SHP77 (cell line): ENCODE measurements at regions not wholly inside any gene's neighbourhood (a gene's known extent, or its start where the extent isn't known, plus 50 kb on each side); places are given as distances from the start of the nearest gene placed in this dataset.
A peak's percentile ranks its signal among the peaks of the same experiment; 100 is the strongest.
"Not testable (repeated sequence)": the region's sequence is repeated elsewhere in the genome, so short reads cannot be mapped to it uniquely, and the experiment has no call there.

Experiments
- DNase-seq, 2 experiments: peaks; one replicate each; lab custom pipeline; 2025; lab: John Stamatoyannopoulos, UW

- no peak for DNase-seq
Measured at GRCh38 chr13:65943024-65943423, 1287.1 kb downstream of the PCDH9 start.

GRCh38 chr13:65940720-65941119 is 1289.4 kb downstream of the PCDH9 start:
- peak; percentile 79 to 90 for DNase-seq

GRCh38 chr13:65937251-65937650 is 1292.9 kb downstream of the PCDH9 start:
- DNase-seq: no peak

- DNase-seq: no peak
Measured at GRCh38 chr13:65936249-65936648, 1293.9 kb downstream of the PCDH9 start.

GRCh38 chr13:65932587-65933239 is 1297.4 kb downstream of the PCDH9 start:
- DNase-seq: no peak

- DNase-seq: no peak
Measured at GRCh38 chr13:65932013-65932412, 1298.1 kb downstream of the PCDH9 start.

GRCh38 chr13:65929436-65929835 is 1300.7 kb downstream of the PCDH9 start:
- DNase-seq: no peak

GRCh38 chr13:65926750-65927171 is 1303.4 kb downstream of the PCDH9 start:
- peak; percentile 69 to 79 for DNase-seq

- DNase-seq: not testable (repeated sequence)
Measured at GRCh38 chr13:65922846-65923245, 1307.3 kb downstream of the PCDH9 start.

GRCh38 chr13:65921933-65922332 is 1308.2 kb downstream of the PCDH9 start:
- no peak for DNase-seq

GRCh38 chr13:65917731-65918130 is 1312.4 kb downstream of the PCDH9 start:
- DNase-seq: no peak

GRCh38 chr13:65915195-65915594 is 1314.9 kb downstream of the PCDH9 start:
- DNase-seq: peak in 1 of 2 experiments; percentile 32

GRCh38 chr13:65914716-65915115 is 1315.4 kb downstream of the PCDH9 start:
- no peak for DNase-seq

GRCh38 chr13:65913173-65913572 is 1317.0 kb downstream of the PCDH9 start:
- DNase-seq: no peak

GRCh38 chr13:65912516-65912915 is 1317.6 kb downstream of the PCDH9 start:
- no peak for DNase-seq

- DNase-seq: no peak
Measured at GRCh38 chr13:65911546-65912193, 1318.5 kb downstream of the PCDH9 start.

GRCh38 chr13:65909501-65909900 is 1320.6 kb downstream of the PCDH9 start:
- no peak for DNase-seq

GRCh38 chr13:65907666-65908525 is 1322.2 kb downstream of the PCDH9 start:
- DNase-seq: no peak

- DNase-seq: no peak
Measured at GRCh38 chr13:65901723-65902122, 1328.4 kb downstream of the PCDH9 start.

- DNase-seq: no peak
Measured at GRCh38 chr13:65894049-65894448, 1336.1 kb downstream of the PCDH9 start.

GRCh38 chr13:65892859-65893258 is 1337.3 kb downstream of the PCDH9 start:
- no peak for DNase-seq

GRCh38 chr13:65889368-65889767 is 1340.8 kb downstream of the PCDH9 start:
- no peak for DNase-seq

GRCh38 chr13:65882810-65883209 is 1347.3 kb downstream of the PCDH9 start:
- DNase-seq: no peak
